ENCODE measurements at regions not wholly inside any gene's neighbourhood (a gene's known extent, or its start where the extent isn't known, plus 50 kb on each side); places are given as distances from the start of the nearest gene placed in this dataset.

DNA sequence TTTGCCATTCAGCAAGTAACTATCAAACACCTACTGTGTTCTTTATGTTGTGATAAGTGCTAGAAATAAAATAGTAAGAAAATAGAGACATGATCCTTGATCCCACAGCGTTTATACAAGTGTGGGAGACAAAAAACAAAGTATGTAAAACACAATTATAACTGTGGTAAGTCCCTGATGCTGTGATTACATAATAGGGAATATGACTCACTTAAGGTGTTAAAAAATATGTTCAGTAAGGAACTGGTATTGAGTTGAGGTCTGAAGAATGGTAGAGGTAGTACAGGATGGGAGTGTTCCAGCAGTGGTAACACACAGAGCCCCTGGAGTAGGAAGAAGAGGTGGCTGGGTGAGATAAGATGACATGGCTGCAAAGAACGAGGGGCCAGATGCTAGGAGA, 132.1 kb upstream of the TMC3 start:
- TF ChIP-seq POLR2A (IDR thresholded peaks at IDR 0.05): no peak
- TF ChIP-seq, protein P1, sequence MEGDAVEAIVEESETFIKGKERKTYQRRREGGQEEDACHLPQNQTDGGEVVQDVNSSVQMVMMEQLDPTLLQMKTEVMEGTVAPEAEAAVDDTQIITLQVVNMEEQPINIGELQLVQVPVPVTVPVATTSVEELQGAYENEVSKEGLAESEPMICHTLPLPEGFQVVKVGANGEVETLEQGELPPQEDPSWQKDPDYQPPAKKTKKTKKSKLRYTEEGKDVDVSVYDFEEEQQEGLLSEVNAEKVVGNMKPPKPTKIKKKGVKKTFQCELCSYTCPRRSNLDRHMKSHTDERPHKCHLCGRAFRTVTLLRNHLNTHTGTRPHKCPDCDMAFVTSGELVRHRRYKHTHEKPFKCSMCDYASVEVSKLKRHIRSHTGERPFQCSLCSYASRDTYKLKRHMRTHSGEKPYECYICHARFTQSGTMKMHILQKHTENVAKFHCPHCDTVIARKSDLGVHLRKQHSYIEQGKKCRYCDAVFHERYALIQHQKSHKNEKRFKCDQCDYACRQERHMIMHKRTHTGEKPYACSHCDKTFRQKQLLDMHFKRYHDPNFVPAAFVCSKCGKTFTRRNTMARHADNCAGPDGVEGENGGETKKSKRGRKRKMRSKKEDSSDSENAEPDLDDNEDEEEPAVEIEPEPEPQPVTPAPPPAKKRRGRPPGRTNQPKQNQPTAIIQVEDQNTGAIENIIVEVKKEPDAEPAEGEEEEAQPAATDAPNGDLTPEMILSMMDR (IDR thresholded peaks at IDR 0.05): no peak
